HUES48 (cell line): ENCODE measurements at regions not wholly inside any gene's neighbourhood (a gene's known extent, or its start where the extent isn't known, plus 50 kb on each side); places are given as distances from the start of the nearest gene placed in this dataset.

ENCODE experiments used
- H3K27ac ChIP-seq: one replicate; pipeline ENCODE4 v1.7.0; 2013; ENCODE audit warnings: low read depth, low read length, inconsistent platforms
- H3K27me3 ChIP-seq: 2 replicates; pipeline ENCODE4 v1.6.1; 2013; ENCODE audit warnings: mild to moderate bottlenecking, low read length; ENCODE audit not compliant: control insufficient read depth, insufficient read depth
- H3K36me3 ChIP-seq: 2 replicates; pipeline ENCODE4 v1.6.1; 2013; ENCODE audit warnings: low read length; ENCODE audit not compliant: control insufficient read depth, insufficient read depth
- H3K4me1 ChIP-seq: 2 replicates; pipeline ENCODE4 v1.6.1; 2013; ENCODE audit warnings: mild to moderate bottlenecking, low read length; ENCODE audit not compliant: control insufficient read depth, insufficient read depth
- H3K4me3 ChIP-seq: 2 replicates; pipeline ENCODE4 v1.5.1; 2013; ENCODE audit warnings: mild to moderate bottlenecking, low read depth, low read length
- H3K9ac ChIP-seq: 2 replicates; pipeline ENCODE4 v1.6.1; 2013; ENCODE audit warnings: mild to moderate bottlenecking, low read depth, low read length, moderate library complexity
- H3K9me3 ChIP-seq: 2 replicates; pipeline ENCODE4 v1.6.1; 2013; ENCODE audit warnings: low read length; ENCODE audit not compliant: control insufficient read depth, insufficient read depth

GRCh38 chr2:57937456-57937855, 109.2 kb upstream of the VRK2 start:
- Histone ChIP-seq H3K27me3 (no peaks in the 10 kb centered on the region), H3K9ac (no peak overlapping the region), H3K4me3 (no peak overlapping the region), H3K9me3 (no peaks in the 10 kb centered on the region), H3K36me3 (no peaks in the 10 kb centered on the region), H3K4me1 (peaks cover 14% of the 10 kb centered on the region), H3K27ac (no peak overlapping the region)

GRCh38 chr2:57941816-57942215, 104.8 kb upstream of the VRK2 start:
- H3K36me3 ChIP-seq = no peaks in the 10 kb centered on the region
- H3K4me3 ChIP-seq = no peak overlapping the region
- H3K27me3 ChIP-seq = no peaks in the 10 kb centered on the region

GRCh38 chr2:57943315-57943714, 103.3 kb upstream of the VRK2 start:
- no peak overlapping the region for H3K27ac ChIP-seq
- no peak overlapping the region for H3K4me3 ChIP-seq
- peaks cover 11% of the 10 kb centered on the region; the same call in 1 of the 2 replicates for H3K4me1 ChIP-seq
- no peaks in the 10 kb centered on the region for H3K36me3 ChIP-seq
- 0 out of 2 replicates have a peak, but pooled peaks cover 5% of the 10 kb centered on the region for H3K9me3 ChIP-seq
- no peak overlapping the region for H3K9ac ChIP-seq
- H3K27me3 ChIP-seq = no peaks in the 10 kb centered on the region

More at GRCh38 chr2:57941816-57942215, 104.8 kb upstream of the VRK2 start:
- Histone ChIP-seq H3K4me1 (peaks cover 19% of the 10 kb centered on the region), H3K9me3 (0 out of 2 replicates have a peak, but pooled peaks cover 5% of the 10 kb centered on the region), H3K9ac (no peak overlapping the region), H3K27ac (no peak overlapping the region)

- H3K9ac ChIP-seq = no peak overlapping the region
- no peaks in the 10 kb centered on the region for H3K27me3 ChIP-seq
- H3K27ac ChIP-seq = no peak overlapping the region
- H3K4me1 ChIP-seq = peaks cover 7% of the 10 kb centered on the region; the same call in 1 of the 2 replicates
- no peak overlapping the region for H3K4me3 ChIP-seq
- H3K9me3 ChIP-seq = 0 out of 2 replicates have a peak, but pooled peaks cover 5% of the 10 kb centered on the region
- no peaks in the 10 kb centered on the region for H3K36me3 ChIP-seq
Observed at GRCh38 chr2:57947398-57947797, 99.2 kb upstream of the VRK2 start.

GRCh38 chr2:57954020-57954419, 92.6 kb upstream of the VRK2 start:
- H3K9me3 ChIP-seq = no peaks in the 10 kb centered on the region
- no peaks in the 10 kb centered on the region for H3K27me3 ChIP-seq
- no peak overlapping the region for H3K9ac ChIP-seq
- no peaks in the 10 kb centered on the region for H3K36me3 ChIP-seq
- H3K27ac ChIP-seq = no peak overlapping the region
- H3K4me3 ChIP-seq = no peak overlapping the region
- H3K4me1 ChIP-seq = no peaks in the 10 kb centered on the region

GRCh38 chr2:57957238-57957637, 89.4 kb upstream of the VRK2 start:
- no peaks in the 10 kb centered on the region for H3K27me3 ChIP-seq
- H3K4me1 ChIP-seq = 0 out of 2 replicates have a peak, but pooled peaks cover 5% of the 10 kb centered on the region
- H3K9ac ChIP-seq = no peak overlapping the region
- H3K4me3 ChIP-seq = no peak overlapping the region
- no peak overlapping the region for H3K27ac ChIP-seq
- no peaks in the 10 kb centered on the region for H3K36me3 ChIP-seq
- no peaks in the 10 kb centered on the region for H3K9me3 ChIP-seq

GRCh38 chr2:57959390-57959789, 87.2 kb upstream of the VRK2 start:
- Histone ChIP-seq H3K9ac (no peak overlapping the region), H3K9me3 (no peaks in the 10 kb centered on the region), H3K4me3 (no peak overlapping the region), H3K27ac (no peak overlapping the region), H3K36me3 (no peaks in the 10 kb centered on the region), H3K4me1 (0 out of 2 replicates have a peak, but pooled peaks cover 5% of the 10 kb centered on the region), H3K27me3 (no peaks in the 10 kb centered on the region)

GRCh38 chr2:57962861-57963260, 83.7 kb upstream of the VRK2 start:
- H3K9me3 ChIP-seq = no peaks in the 10 kb centered on the region
- no peak overlapping the region for H3K27ac ChIP-seq
- H3K4me1 ChIP-seq = peaks cover 15% of the 10 kb centered on the region
- no peaks in the 10 kb centered on the region for H3K27me3 ChIP-seq
- H3K4me3 ChIP-seq = no peak overlapping the region
- no peaks in the 10 kb centered on the region for H3K36me3 ChIP-seq
- H3K9ac ChIP-seq = no peak overlapping the region

- Histone ChIP-seq H3K27ac (no peak overlapping the region), H3K9ac (no peak overlapping the region)
Observed at GRCh38 chr2:57965219-57965618, 81.4 kb upstream of the VRK2 start.

GRCh38 chr2:57965961-57966360, 80.6 kb upstream of the VRK2 start:
- Histone ChIP-seq H3K9ac (no peak overlapping the region), H3K27ac (no peak overlapping the region), H3K36me3 (no peaks in the 10 kb centered on the region), H3K4me1 (peaks cover 19% of the 10 kb centered on the region), H3K9me3 (no peaks in the 10 kb centered on the region), H3K27me3 (no peaks in the 10 kb centered on the region), H3K4me3 (no peak overlapping the region)

More at GRCh38 chr2:57965219-57965618, 81.4 kb upstream of the VRK2 start:
- H3K4me1 ChIP-seq = peaks cover 19% of the 10 kb centered on the region
- no peak overlapping the region for H3K4me3 ChIP-seq
- no peaks in the 10 kb centered on the region for H3K36me3 ChIP-seq
- no peaks in the 10 kb centered on the region for H3K27me3 ChIP-seq
- no peaks in the 10 kb centered on the region for H3K9me3 ChIP-seq

GRCh38 chr2:57973621-57974186, 72.9 kb upstream of the VRK2 start:
- Histone ChIP-seq H3K27ac (no peak overlapping the region), H3K4me1 (peaks cover under 1% of the 10 kb centered on the region; the same call in 1 of the 2 replicates), H3K9ac (no peak overlapping the region), H3K4me3 (no peak overlapping the region), H3K27me3 (no peaks in the 10 kb centered on the region), H3K9me3 (no peaks in the 10 kb centered on the region), H3K36me3 (no peaks in the 10 kb centered on the region)
